NCI-H128 (cell line): ENCODE measurements at regions not wholly inside any gene's neighbourhood (a gene's known extent, or its start where the extent isn't known, plus 50 kb on each side); places are given as distances from the start of the nearest gene placed in this dataset.

Experiments used
- DNase-seq: peaks from one replicate; lab custom pipeline; 2025; ENCODE audit not compliant: unreplicated experiment; lab: John Stamatoyannopoulos, UW

GRCh38 chr12:94786906-94787305 lies 136.5 kb upstream of the TMCC3 start:
- DNase-seq, result no peak

GRCh38 chr12:94783862-94784261 lies 133.5 kb upstream of the TMCC3 start:
- DNase-seq, result no peak

DNA sequence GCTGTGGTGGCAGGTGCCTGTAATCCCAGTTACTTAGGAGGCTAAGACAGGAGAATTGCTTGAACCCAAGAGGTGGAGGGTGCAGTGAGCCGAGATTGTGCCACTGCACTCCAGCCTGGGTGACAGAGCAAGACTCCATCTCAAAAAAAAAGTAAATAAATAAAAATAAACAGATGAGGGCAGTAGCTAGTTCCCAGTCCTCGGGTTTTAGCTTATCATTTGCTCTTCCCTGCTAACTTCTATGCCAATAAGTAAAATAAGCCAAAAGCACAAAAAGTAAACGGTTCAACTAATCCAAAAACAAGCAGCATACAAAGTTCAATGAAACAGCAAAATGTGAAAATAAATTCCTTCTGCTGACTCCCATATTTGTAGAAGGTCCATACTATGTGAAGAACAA lies 133.0 kb upstream of the TMCC3 start:
- DNase-seq, result no peak

DNA sequence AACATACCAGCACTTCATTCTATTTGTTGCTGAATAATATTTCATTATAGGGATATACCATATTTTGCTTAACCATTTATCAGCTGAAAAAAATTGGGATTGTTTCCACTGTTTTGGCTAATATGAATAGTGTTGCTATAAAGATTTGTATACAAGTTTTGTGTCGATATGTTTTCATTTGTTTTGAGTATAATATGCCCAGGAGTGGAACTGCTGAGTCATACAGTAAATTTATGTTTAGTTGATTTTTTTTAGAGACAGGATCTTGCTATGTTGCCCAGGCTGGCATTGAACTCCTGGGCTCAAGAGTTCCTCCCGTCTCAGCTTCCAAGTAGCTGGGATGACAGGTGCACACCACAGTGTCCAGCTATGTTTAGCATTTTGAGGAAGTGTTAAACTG lies 131.5 kb upstream of the TMCC3 start:
- no peak for DNase-seq

- DNase-seq, result no peak
Measured at GRCh38 chr12:94779485-94779884, 129.1 kb upstream of the TMCC3 start.

DNA sequence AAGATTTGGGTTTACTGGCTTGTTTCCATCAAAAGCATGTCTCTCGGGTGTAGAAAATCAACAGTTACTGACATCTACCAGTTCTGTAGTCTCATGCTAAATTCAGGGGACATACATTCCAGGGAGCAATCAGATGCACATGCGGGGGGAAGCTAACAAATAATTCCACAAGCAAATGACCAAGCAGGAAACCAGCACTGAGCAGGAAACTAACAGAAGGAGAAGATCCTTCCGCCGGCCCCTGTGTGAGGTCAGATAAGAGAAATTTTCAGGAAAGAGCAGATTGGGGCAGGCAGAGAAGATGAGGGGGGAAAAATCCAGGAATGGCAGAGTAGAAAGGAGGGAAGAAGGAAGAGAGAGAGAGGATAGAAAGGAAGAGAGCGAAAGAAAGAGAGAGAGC lies 127.6 kb upstream of the TMCC3 start:
- no peak for DNase-seq

GRCh38 chr12:94775710-94776109 lies 125.4 kb upstream of the TMCC3 start:
- DNase-seq, result no peak

- no peak for DNase-seq
Measured at GRCh38 chr12:94771741-94772140, 121.4 kb upstream of the TMCC3 start.

DNA sequence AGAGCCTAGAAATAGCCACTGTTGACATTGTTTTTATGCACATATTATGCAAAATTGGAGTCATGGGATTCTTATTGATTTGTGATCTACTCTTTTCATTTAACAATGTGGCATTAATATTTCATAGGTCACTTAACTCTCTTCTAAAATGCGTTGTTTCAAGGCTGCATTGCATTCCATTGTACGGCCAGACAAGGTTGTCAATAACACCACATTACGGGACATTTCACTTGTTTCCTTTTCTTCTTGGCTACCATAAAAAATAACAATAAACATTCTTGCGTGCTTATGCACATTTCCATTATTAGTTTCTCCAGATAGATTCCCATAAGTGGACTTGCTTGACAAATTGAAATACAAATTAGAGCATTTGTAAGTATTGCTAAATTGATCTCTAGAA lies 120.8 kb upstream of the TMCC3 start:
- DNase-seq, result no peak

GRCh38 chr12:94770791-94771190 lies 120.4 kb upstream of the TMCC3 start:
- no peak for DNase-seq

DNA sequence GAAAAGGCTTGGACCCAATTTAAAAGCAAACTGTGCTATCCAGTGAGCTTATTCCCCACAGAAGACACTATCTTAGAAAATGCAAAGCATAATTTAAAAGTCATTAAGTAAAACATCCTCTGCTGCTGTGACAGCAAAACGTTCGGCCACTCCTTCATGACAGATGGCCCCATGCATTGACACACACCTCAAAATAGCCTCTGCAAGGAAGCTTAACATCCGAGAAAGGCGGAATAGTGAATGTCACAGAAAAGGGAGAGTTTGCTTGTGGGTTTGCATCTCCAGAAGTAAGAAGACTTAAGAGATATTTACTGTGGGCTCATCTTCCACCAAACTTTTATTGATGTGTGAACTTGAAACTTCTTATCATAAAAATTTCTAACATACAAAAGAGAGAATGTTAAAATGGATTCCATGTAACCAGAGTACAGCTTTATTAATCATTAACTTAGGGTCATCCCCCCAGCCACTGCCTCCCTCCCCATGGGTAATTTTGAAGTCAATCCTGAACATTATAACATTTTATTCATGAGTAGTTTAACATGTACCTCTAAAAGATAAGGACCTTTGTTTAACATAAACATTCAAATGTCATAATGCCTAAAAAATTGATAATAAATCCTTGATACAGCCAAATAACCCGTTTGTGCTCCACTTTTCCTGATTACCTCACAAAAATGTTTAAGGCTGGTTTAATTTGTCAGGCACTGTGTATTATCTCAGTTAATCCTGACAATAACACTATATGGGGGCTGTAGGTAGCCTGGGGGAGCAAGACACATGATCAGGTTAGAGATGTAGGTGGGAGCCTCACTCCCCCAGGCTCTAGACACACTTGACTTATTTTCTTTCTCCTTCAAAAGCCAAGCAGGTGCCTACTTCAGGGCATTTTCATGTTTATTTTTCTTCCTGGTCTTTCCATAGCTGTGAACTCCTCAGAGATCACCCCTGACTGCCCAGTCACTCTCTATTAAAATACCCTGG lies 119.7 kb upstream of the TMCC3 start:
- no peak for DNase-seq

- DNase-seq, result no peak
Measured at GRCh38 chr12:94769047-94769420, 118.7 kb upstream of the TMCC3 start.

- DNase-seq, result no peak
Measured at GRCh38 chr12:94768398-94769046, 118.2 kb upstream of the TMCC3 start.

- no peak for DNase-seq
Measured at GRCh38 chr12:94767956-94768355, 117.6 kb upstream of the TMCC3 start.

GRCh38 chr12:94766397-94766796 lies 116.0 kb upstream of the TMCC3 start:
- DNase-seq, result no peak

DNA sequence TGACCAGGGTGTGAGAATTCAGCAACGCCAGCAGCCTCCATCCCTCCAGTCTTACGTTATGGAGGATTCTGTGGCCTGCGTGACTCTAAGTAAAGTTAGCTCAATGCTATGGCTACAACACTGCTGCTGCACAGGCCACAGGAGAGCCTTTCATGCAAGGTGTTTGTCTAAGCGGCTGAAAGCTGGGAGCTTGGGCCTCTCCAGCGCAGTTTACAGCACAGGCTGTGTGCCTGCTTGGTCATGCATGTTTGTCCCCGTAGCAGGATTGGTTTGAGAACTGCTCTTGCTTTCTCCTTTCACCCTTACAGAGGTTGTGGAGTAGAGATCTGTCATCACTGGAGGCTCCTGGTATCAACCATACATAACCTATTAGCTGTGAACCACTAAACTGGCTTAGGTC lies 113.1 kb upstream of the TMCC3 start:
- DNase-seq, result no peak

- DNase-seq, result no peak
Measured at GRCh38 chr12:94762943-94763342, 112.6 kb upstream of the TMCC3 start.

- DNase-seq, result no peak
Measured at GRCh38 chr12:94762259-94762942, 112.0 kb upstream of the TMCC3 start.

DNA sequence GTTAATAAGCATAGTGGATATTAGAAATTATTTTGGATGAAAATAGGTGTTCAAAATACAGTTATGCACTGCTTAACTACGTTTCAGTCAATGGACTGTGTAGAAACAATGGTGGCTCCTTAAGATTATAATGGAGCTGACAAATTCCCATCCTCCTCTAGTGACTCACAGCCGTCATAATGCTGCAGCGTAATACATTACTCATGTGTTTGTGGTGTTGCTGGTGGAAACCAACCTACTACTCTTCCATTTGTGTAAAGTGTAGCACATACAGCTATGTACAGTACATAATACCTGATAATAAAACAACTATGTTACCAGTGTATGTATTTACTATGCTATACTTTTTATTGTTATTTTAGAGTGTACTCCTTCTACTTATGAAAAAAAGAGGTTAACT lies 111.2 kb upstream of the TMCC3 start:
- no peak for DNase-seq

GRCh38 chr12:94760786-94761185 lies 110.4 kb upstream of the TMCC3 start:
- DNase-seq, result no peak

GRCh38 chr12:94756789-94757188 lies 106.4 kb upstream of the TMCC3 start:
- no peak for DNase-seq

GRCh38 chr12:94755598-94755997 lies 105.2 kb upstream of the TMCC3 start:
- no peak for DNase-seq
